Globus pallidus (tissue), 1 donor: ENCODE measurements at regions not wholly inside any gene's neighbourhood (a gene's known extent, or its start where the extent isn't known, plus 50 kb on each side); places are given as distances from the start of the nearest gene placed in this dataset.
"Not testable (repeated sequence)": the region's sequence is repeated elsewhere in the genome, so short reads cannot be mapped to it uniquely, and the experiment has no call there.

Experiments
- DNase-seq: peaks from one replicate; pipeline ENCODE4 v3.0.0-alpha.2; 2015; ENCODE audit warnings: low spot score

- no peak for DNase-seq
Observed at GRCh38 chrX:74065831-74066390, 213.4 kb upstream of the XIST start.

GRCh38 chrX:74063426-74064155 lies 211.1 kb upstream of the XIST start:
- no peak for DNase-seq

- no peak for DNase-seq
Observed at GRCh38 chrX:74061879-74062278, 209.4 kb upstream of the XIST start.

- DNase-seq, result no peak
Observed at GRCh38 chrX:74049126-74049525, 196.6 kb upstream of the XIST start.

GRCh38 chrX:74034066-74034465 lies 181.6 kb upstream of the XIST start:
- not testable (repeated sequence) for DNase-seq

GRCh38 chrX:74031527-74031926 lies 179.0 kb upstream of the XIST start:
- DNase-seq, result not testable (repeated sequence)

- not testable (repeated sequence) for DNase-seq
Observed at GRCh38 chrX:74030766-74031165, 178.3 kb upstream of the XIST start.

GRCh38 chrX:74025145-74025544 lies 172.6 kb upstream of the XIST start:
- not testable (repeated sequence) for DNase-seq

- DNase-seq, result no peak
Observed at GRCh38 chrX:74023203-74023602, 170.7 kb upstream of the XIST start.

GRCh38 chrX:74018253-74018652 lies 165.7 kb upstream of the XIST start:
- DNase-seq, result no peak

- DNase-seq, result peak; percentile 57
Observed at GRCh38 chrX:74015379-74016019, 163.0 kb upstream of the XIST start.

- DNase-seq, result no peak
Observed at GRCh38 chrX:74009041-74009440, 156.5 kb upstream of the XIST start.

GRCh38 chrX:73992019-73992418 lies 139.5 kb upstream of the XIST start:
- no peak for DNase-seq

GRCh38 chrX:73987166-73987565 lies 134.7 kb upstream of the XIST start:
- DNase-seq, result no peak

GRCh38 chrX:73979551-73980131 lies 127.1 kb upstream of the XIST start:
- no peak for DNase-seq

GRCh38 chrX:73977542-73978169 lies 125.1 kb upstream of the XIST start:
- DNase-seq, result no peak

GRCh38 chrX:73967461-73967860 lies 114.9 kb upstream of the XIST start:
- not testable (repeated sequence) for DNase-seq

GRCh38 chrX:73965833-73966232 lies 113.3 kb upstream of the XIST start:
- no peak for DNase-seq

- no peak for DNase-seq
Observed at GRCh38 chrX:73964579-73964978, 112.1 kb upstream of the XIST start.

GRCh38 chrX:73963682-73964081 lies 111.2 kb upstream of the XIST start:
- DNase-seq, result peak; percentile 61

GRCh38 chrX:73962948-73963347 lies 110.4 kb upstream of the XIST start:
- DNase-seq, result no peak

- DNase-seq, result not testable (repeated sequence)
Observed at GRCh38 chrX:73961867-73962266, 109.4 kb upstream of the XIST start.

GRCh38 chrX:73944563-73944908 lies 92.0 kb upstream of the XIST start:
- DNase-seq, result no peak
